22Rv1 (cell line): ENCODE measurements at regions not wholly inside any gene's neighbourhood (a gene's known extent, or its start where the extent isn't known, plus 50 kb on each side); places are given as distances from the start of the nearest gene placed in this dataset.
"Not testable (repeated sequence)": the region's sequence is repeated elsewhere in the genome, so short reads cannot be mapped to it uniquely, and the experiment has no call there.

Experiments
- H3K27ac ChIP-seq: fragments of 450-650 bp; 2 replicates; pipeline ENCODE4 v1.5.1; 2017
- CTCF ChIP-seq: fragments of 450-650 bp; IDR thresholded peaks from 2 replicates; pipeline ENCODE4 v1.5.1; 2017; ENCODE audit warnings: mild to moderate bottlenecking
- ZFX ChIP-seq: fragments of 450-650 bp; IDR thresholded peaks from 2 replicates; pipeline ENCODE4 v1.6.1; 2017; ENCODE audit warnings: antibody characterized with exemption, borderline replicate concordance

GRCh38 chr12:113537046-113537750 lies 65.5 kb upstream of the LHX5 start:
- no peak for TF ChIP-seq CTCF
- TF ChIP-seq ZFX = no peak
- no peak overlapping the region for H3K27ac ChIP-seq

- no peak for TF ChIP-seq ZFX
- no peak for TF ChIP-seq CTCF
- H3K27ac ChIP-seq = no peak overlapping the region
Observed at GRCh38 chr12:113535100-113535499, 63.4 kb upstream of the LHX5 start.

- no peak for TF ChIP-seq CTCF
- no peak for TF ChIP-seq ZFX
- no peak overlapping the region for H3K27ac ChIP-seq
Observed at GRCh38 chr12:113534555-113534954, 62.9 kb upstream of the LHX5 start.

- no peak for TF ChIP-seq CTCF
- TF ChIP-seq ZFX = no peak
- H3K27ac ChIP-seq = no peak overlapping the region
Observed at GRCh38 chr12:113533842-113534375, 62.2 kb upstream of the LHX5 start.

- TF ChIP-seq ZFX (no peak), CTCF (no peak)
- no peak overlapping the region for H3K27ac ChIP-seq
Observed at GRCh38 chr12:113532292-113532691, 60.6 kb upstream of the LHX5 start.

GRCh38 chr12:113531073-113531472 lies 59.4 kb upstream of the LHX5 start:
- H3K27ac ChIP-seq = not testable (repeated sequence)

GRCh38 chr12:113528606-113529293 lies 57.1 kb upstream of the LHX5 start:
- no peak overlapping the region for H3K27ac ChIP-seq
- TF ChIP-seq CTCF (no peak), ZFX (no peak)
